PC-3 (cell line): ENCODE measurements at regions not wholly inside any gene's neighbourhood (a gene's known extent, or its start where the extent isn't known, plus 50 kb on each side); places are given as distances from the start of the nearest gene placed in this dataset.

Source experiments
- ATAC-seq: fragments of 200-7000 bp; cut with Tn5 transposase; 2 replicates; pipeline ENCODE4 v1.9.1; 2020; ENCODE audit warnings: mild to moderate bottlenecking, moderate library complexity
- BruUV-seq: library from RNA; stranded (reverse); fragments of 400-500 nt; replicated peaks from 2 replicates; lab custom pipeline; 2021; lab: Mats Ljungman, UMichigan
- CTCF ChIA-PET: fragments of 300-600 bp; sonication (Branson Sonifier 250); formaldehyde crosslinking; loops from one replicate; lab custom pipeline; 2022; ENCODE audit warnings: antibody characterized with exemption; lab: Charles Lee
- POLR2A ChIA-PET: fragments of 300-600 bp; sonication (Branson Sonifier 250); formaldehyde crosslinking; loops from one replicate; lab custom pipeline; 2022; ENCODE audit warnings: antibody characterized with exemption; ENCODE audit not compliant: unreplicated experiment; lab: Charles Lee
- DNase-seq: peaks from one replicate; pipeline ENCODE4 v3.0.0-alpha.2; 2015
- H2AFZ ChIP-seq: fragments of 300-600 bp; sonication (generic); 2 replicates; pipeline ENCODE4 v1.6.0; 2016; ENCODE audit warnings: antibody characterized with exemption, low read length
- H3F3A ChIP-seq: fragments of 300-600 bp; sonication (generic); one replicate; pipeline ENCODE4 v1.6.0; 2017; ENCODE audit warnings: antibody characterized with exemption, low read length, control low read depth, mild to moderate bottlenecking; ENCODE audit not compliant: unreplicated experiment
- H3K27ac ChIP-seq: fragments of 300-600 bp; sonication (generic); 2 replicates; pipeline ENCODE4 v1.5.1; 2016; ENCODE audit warnings: mild to moderate bottlenecking, low read length
- H3K27me3 ChIP-seq: fragments of 300-600 bp; sonication (generic); 2 replicates; pipeline ENCODE4 v1.6.1; 2016; ENCODE audit warnings: low read length, mixed read lengths
- H3K36me3 ChIP-seq: fragments of 300-600 bp; sonication (generic); 2 replicates; pipeline ENCODE4 v1.6.1; 2016; ENCODE audit warnings: low read depth, mixed run types, low read length, mixed read lengths
- H3K4me1 ChIP-seq: fragments of 300-600 bp; sonication (generic); 2 replicates; pipeline ENCODE4 v1.5.1; 2016; ENCODE audit warnings: low read length; ENCODE audit not compliant: insufficient read depth
- H3K4me2 ChIP-seq: fragments of 300-600 bp; sonication (generic); 2 replicates; pipeline ENCODE4 v1.6.0; 2016; ENCODE audit warnings: low read length
- H3K4me3 ChIP-seq: fragments of 300-600 bp; sonication (generic); 2 replicates; pipeline ENCODE4 v1.5.1; 2016; ENCODE audit warnings: mild to moderate bottlenecking, low read length, mixed read lengths
- H3K79me2 ChIP-seq: fragments of 300-600 bp; sonication (generic); 2 replicates; pipeline ENCODE4 v1.6.1; 2017; ENCODE audit warnings: low read length, mixed read lengths
- H3K9ac ChIP-seq: fragments of 300-600 bp; sonication (generic); 2 replicates; pipeline ENCODE4 v1.6.0; 2016; ENCODE audit warnings: mild to moderate bottlenecking, low read length
- H3K9me2 ChIP-seq: fragments of 300-600 bp; sonication (generic); replicated peaks from 2 replicates; pipeline ENCODE4 v1.6.1; 2016; ENCODE audit warnings: mixed run types, low read length, mixed read lengths
- H3K9me3 ChIP-seq: fragments of 300-600 bp; sonication (generic); 2 replicates; pipeline ENCODE4 v1.6.1; 2016; ENCODE audit warnings: low read length, mixed read lengths
- H4K20me1 ChIP-seq: fragments of 300-600 bp; sonication (generic); 2 replicates; pipeline ENCODE4 v1.6.1; 2016; ENCODE audit warnings: low read length, mixed read lengths
- CTCF ChIP-seq: fragments of 300-600 bp; sonication (generic); conservative IDR thresholded peaks from 2 replicates; pipeline ENCODE4 v1.5.1; 2017; ENCODE audit warnings: antibody characterized with exemption, low read depth, mild to moderate bottlenecking, low read length
- EZH2 ChIP-seq: fragments of 300-600 bp; sonication (generic); IDR thresholded peaks from one replicate; pipeline ENCODE4 v1.6.1; 2017; ENCODE audit warnings: antibody characterized with exemption, mild to moderate bottlenecking, low read length; ENCODE audit not compliant: unreplicated experiment
- EZH2phosphoT487 ChIP-seq: fragments of 300-600 bp; sonication (generic); IDR thresholded peaks from 2 replicates; pipeline ENCODE4 v1.6.1; 2018; ENCODE audit warnings: mild to moderate bottlenecking, antibody characterized with exemption, low read length, borderline replicate concordance
- intact Hi-C: fragments of 100-400 bp; cut with micrococcal nuclease; formaldehyde crosslinking; loops from 2 replicates; pipeline ENCODE4 v1.9.0; 2023

DNA sequence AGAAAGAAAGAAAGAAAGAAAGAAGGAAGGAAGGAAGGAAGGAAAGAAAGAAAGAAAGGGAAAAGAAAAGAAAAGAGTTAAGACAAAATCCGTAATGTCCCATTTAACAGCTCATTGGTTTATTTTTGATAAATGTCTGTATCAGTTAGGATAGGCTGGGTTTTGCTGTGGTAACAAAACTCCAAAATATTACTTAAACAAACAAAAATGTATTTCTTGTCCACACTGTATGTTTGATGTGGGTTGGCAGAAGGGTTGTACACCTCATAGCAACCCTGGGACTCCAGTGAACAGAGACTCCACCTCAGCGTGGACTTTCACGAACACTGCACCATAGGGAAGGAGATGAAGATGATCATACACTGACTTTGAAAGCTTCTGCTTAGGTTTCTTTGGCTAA is 59.6 kb downstream of the PPP1R3C start:
- no TSS peak for BruUV-seq
- no peaks in the 10 kb centered on the region for H3K9me3 ChIP-seq
- H3K9me2 ChIP-seq = no peaks in the 10 kb centered on the region
- H3K4me3 ChIP-seq = no peak overlapping the region
- no peaks in the 10 kb centered on the region for H3K36me3 ChIP-seq
- ChIA-PET CTCF (no interaction called here), POLR2A (no interaction called here)
- no peak overlapping the region for H3K9ac ChIP-seq
- ATAC-seq (no peak), DNase-seq (no peak)
- TF ChIP-seq CTCF (no peak), EZH2 (no peak), EZH2phosphoT487 (no peak)
- no peak overlapping the region for H3K27ac ChIP-seq
- no peak overlapping the region for H3K4me2 ChIP-seq
- no peaks in the 10 kb centered on the region for H4K20me1 ChIP-seq
- no peaks in the 10 kb centered on the region for H3K79me2 ChIP-seq
- no peak overlapping the region for H2AFZ ChIP-seq
- peaks cover 27% of the 10 kb centered on the region for H3K4me1 ChIP-seq
- intact Hi-C loops = no loop called here
- H3K27me3 ChIP-seq = no peaks in the 10 kb centered on the region
- H3F3A ChIP-seq = no peaks in the 10 kb centered on the region

DNA sequence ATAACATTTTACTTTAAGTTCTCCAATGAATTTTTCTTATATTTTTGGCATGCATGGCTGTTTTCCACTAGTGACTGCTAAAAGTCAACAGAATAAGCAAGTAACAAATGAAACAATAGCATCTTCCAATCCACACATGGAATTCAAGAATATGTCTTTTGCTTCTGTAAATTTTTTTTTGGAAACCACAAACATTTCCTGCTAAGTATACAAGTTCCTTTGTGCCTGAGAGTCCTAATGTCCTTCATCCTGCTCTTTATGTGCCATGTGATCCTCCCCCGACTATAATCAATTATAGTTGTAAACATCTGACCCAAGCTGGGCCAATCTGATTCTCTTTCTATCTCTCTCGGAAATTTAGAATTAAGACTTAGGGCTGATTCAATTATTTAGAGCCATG is 61.2 kb downstream of the PPP1R3C start:
- Histone ChIP-seq H3K36me3 (no peaks in the 10 kb centered on the region), H3K27me3 (no peaks in the 10 kb centered on the region), H2AFZ (no peak overlapping the region), H3K27ac (no peak overlapping the region), H3K4me3 (no peak overlapping the region), H3F3A (no peaks in the 10 kb centered on the region), H4K20me1 (no peaks in the 10 kb centered on the region), H3K4me2 (no peak overlapping the region), H3K9ac (no peak overlapping the region), H3K4me1 (peaks cover 27% of the 10 kb centered on the region), H3K9me2 (no peaks in the 10 kb centered on the region), H3K9me3 (no peaks in the 10 kb centered on the region), H3K79me2 (no peaks in the 10 kb centered on the region)
- ChIA-PET CTCF (no interaction called here), POLR2A (no interaction called here)
- TF ChIP-seq EZH2phosphoT487 (no peak), EZH2 (no peak), CTCF (no peak)
- intact Hi-C loops = no loop called here
- no TSS peak for BruUV-seq
- ATAC-seq (no peak), DNase-seq (no peak)

GRCh38 chr10:91570220-91570619 is 62.7 kb downstream of the PPP1R3C start:
- no peaks in the 10 kb centered on the region for H3K9me3 ChIP-seq
- H3K9ac ChIP-seq = no peak overlapping the region
- no peaks in the 10 kb centered on the region for H3K36me3 ChIP-seq
- intact Hi-C loops = no loop called here
- no peak overlapping the region for H3K4me2 ChIP-seq
- H3K27ac ChIP-seq = peak overlapping the region; percentile 63
- CTCF ChIA-PET = no interaction called here
- peaks cover 19% of the 10 kb centered on the region; the same call in 1 of the 2 replicates for H3K4me1 ChIP-seq
- POLR2A ChIA-PET = no interaction called here
- H3K79me2 ChIP-seq = no peaks in the 10 kb centered on the region
- H3K4me3 ChIP-seq = no peak overlapping the region
- BruUV-seq = no TSS peak
- no peak for TF ChIP-seq EZH2
- TF ChIP-seq CTCF = no peak
- no peak for TF ChIP-seq EZH2phosphoT487
- H3F3A ChIP-seq = no peaks in the 10 kb centered on the region
- H3K9me2 ChIP-seq = no peaks in the 10 kb centered on the region
- no peak overlapping the region for H2AFZ ChIP-seq
- DNase-seq = no peak
- H3K27me3 ChIP-seq = no peaks in the 10 kb centered on the region
- H4K20me1 ChIP-seq = no peaks in the 10 kb centered on the region
- no peak for ATAC-seq
